SK-N-SH treated with all-trans-retinoic acid at 6 μM for 48 hours (cell line): ENCODE measurements at regions not wholly inside any gene's neighbourhood (a gene's known extent, or its start where the extent isn't known, plus 50 kb on each side); places are given as distances from the start of the nearest gene placed in this dataset.

Experiments used
- ARNTL ChIP-seq: fragments of 450-650 bp; formaldehyde crosslinking; IDR thresholded peaks from 2 replicates; pipeline ENCODE4 v1.5.0; 2020; ENCODE audit warnings: low read depth, mild to moderate bottlenecking, moderate library complexity, borderline replicate concordance
- ZFP30 ChIP-seq: fragments of 450-650 bp; formaldehyde crosslinking; IDR thresholded peaks from 2 replicates; pipeline ENCODE4 v1.5.0; 2022; ENCODE audit warnings: mild to moderate bottlenecking, moderate library complexity
- ZNF8 ChIP-seq: fragments of 450-650 bp; formaldehyde crosslinking; IDR thresholded peaks from 2 replicates; pipeline ENCODE4 v1.5.0; 2020; ENCODE audit warnings: mild to moderate bottlenecking, moderate library complexity

- TF ChIP-seq ARNTL (CRISPR knock-in tag) = no peak
- TF ChIP-seq ZFP30 (CRISPR knock-in tag) = no peak
- no peak for TF ChIP-seq ZNF8 (CRISPR knock-in tag)
Observed at GRCh38 chr1:79781261-79781660, 774.7 kb upstream of the ADGRL4 start.
